ENCODE measurements at regions not wholly inside any gene's neighbourhood (a gene's known extent, or its start where the extent isn't known, plus 50 kb on each side); places are given as distances from the start of the nearest gene placed in this dataset.

- CTCF ChIA-PET (ENCODE audit: partially characterized antibody) = no interaction called here
- no peak overlapping the region for H3K9ac ChIP-seq (replicated peaks in 1 of 4; ENCODE audit: extremely low read depth in 1 of 4, low read depth in 3 of 4, low read length in 3 of 4)
- H3K27me3 ChIP-seq (replicated peaks in 1 of 4; ENCODE audit: control insufficient read depth in 3 of 4, extremely low read depth in 1 of 4, insufficient read depth in 3 of 4, low read length in 3 of 4) = peaks cover 9 to 18% (median 14%) of the 10 kb centered on the region in 4 experiments
- DNase-seq (ENCODE audit: low read depth in 1 of 2, low spot score in 2 of 2) = no peak
- no peak overlapping the region for H3K27ac ChIP-seq (ENCODE audit: low read depth, low read length)
- H3K56ac ChIP-seq (replicated peaks; ENCODE audit: insufficient read length, low read depth, low read length) = no peak overlapping the region
- H3K4me2 ChIP-seq (ENCODE audit: insufficient read depth in 1 of 2, low read depth in 2 of 2, low read length in 2 of 2) = peak overlapping the region in 1 of 2 experiments; percentile 9; a peak in 1 of 4 replicates
- H3K4me3 ChIP-seq (ENCODE audit: extremely low read depth in 1 of 4, insufficient read depth in 2 of 4, low read depth in 3 of 4, low read length in 4 of 4) = no peak overlapping the region
- FAIRE-seq = peak; percentile 70
- no peaks in the 10 kb centered on the region; the same call in 1 of the 2 replicates for H3K23me2 ChIP-seq (ENCODE audit: low read depth, low read length)
- no peak overlapping the region for H2BK20ac ChIP-seq (ENCODE audit: low read length)
- no peak overlapping the region for H3K18ac ChIP-seq (ENCODE audit: extremely low read depth, low read length)
- no peaks in the 10 kb centered on the region for H3K79me1 ChIP-seq (ENCODE audit: low read depth, low read length)
- POLR2A ChIA-PET (ENCODE audit: partially characterized antibody) = no interaction called here
- WGBS, 2 experiments (ENCODE audit: extremely low coverage in 1 of 2, insufficient coverage in 1 of 2, insufficient read length in 1 of 2, insufficient replicate concordance in 2 of 2, low coverage in 1 of 2, low lambda C conversion rate in 2 of 2, missing lambda C conversion rate in 1 of 2) = 39% methylated on average over 2 of the region's 2 CpGs; no CpG with 5 or more reads in 1 of the 2 experiments
- H4K91ac ChIP-seq (replicated peaks; ENCODE audit: insufficient read length, low read length) = no peak overlapping the region
- H3K14ac ChIP-seq (ENCODE audit: insufficient read length) = no peak overlapping the region
- no peak overlapping the region for H2AFZ ChIP-seq (ENCODE audit: low read length)
- H2BK5ac ChIP-seq (ENCODE audit: low read depth, low read length) = no peak overlapping the region
- H2AK5ac ChIP-seq (ENCODE audit: low read depth, low read length) = no peak overlapping the region
- H4K20me1 ChIP-seq (replicated peaks in 1 of 2; ENCODE audit: control insufficient read depth in 1 of 2, insufficient read depth in 2 of 2, low read length in 2 of 2) = no peaks in the 10 kb centered on the region
- no peak overlapping the region for H2BK12ac ChIP-seq (ENCODE audit: low read depth, low read length)
- H4K5ac ChIP-seq (ENCODE audit: insufficient read length, low read depth, low read length) = no peak overlapping the region
- no peak for TF ChIP-seq ASH2L (IDR thresholded peaks at IDR 0.05; ENCODE audit: low read length)
- peak; percentile 72; the same call in 1 of the 2 replicates for TF ChIP-seq YY1 (IDR thresholded peaks at IDR 0.05; ENCODE audit: low read depth, low read length)
- 0 out of 2 replicates have a peak, but pooled peaks have one; percentile 41 for TF ChIP-seq SP1 (IDR thresholded peaks at IDR 0.05; ENCODE audit: low read depth, low read length)
- TF ChIP-seq EP300 (IDR thresholded peaks at IDR 0.05; ENCODE audit: borderline replicate concordance in 1 of 2, low read depth in 2 of 2, low read length in 2 of 2) = 0 out of 3 replicates have a peak, but pooled peaks of 1 of the 2 experiments have one; percentile 27
- TF ChIP-seq, protein P1, sequence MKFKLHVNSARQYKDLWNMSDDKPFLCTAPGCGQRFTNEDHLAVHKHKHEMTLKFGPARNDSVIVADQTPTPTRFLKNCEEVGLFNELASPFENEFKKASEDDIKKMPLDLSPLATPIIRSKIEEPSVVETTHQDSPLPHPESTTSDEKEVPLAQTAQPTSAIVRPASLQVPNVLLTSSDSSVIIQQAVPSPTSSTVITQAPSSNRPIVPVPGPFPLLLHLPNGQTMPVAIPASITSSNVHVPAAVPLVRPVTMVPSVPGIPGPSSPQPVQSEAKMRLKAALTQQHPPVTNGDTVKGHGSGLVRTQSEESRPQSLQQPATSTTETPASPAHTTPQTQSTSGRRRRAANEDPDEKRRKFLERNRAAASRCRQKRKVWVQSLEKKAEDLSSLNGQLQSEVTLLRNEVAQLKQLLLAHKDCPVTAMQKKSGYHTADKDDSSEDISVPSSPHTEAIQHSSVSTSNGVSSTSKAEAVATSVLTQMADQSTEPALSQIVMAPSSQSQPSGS (IDR thresholded peaks at IDR 0.05; ENCODE audit: low read length) = 0 out of 2 replicates have a peak, but pooled peaks have one; percentile 29
- no peak overlapping the region for H2BK120ac ChIP-seq (replicated peaks; ENCODE audit: low read depth, low read length)
- H3K9me3 ChIP-seq (ENCODE audit: insufficient read depth in 2 of 2, low read depth in 1 of 2, low read length in 1 of 2) = no peaks in the 10 kb centered on the region
- no peak overlapping the region for H2BK15ac ChIP-seq (ENCODE audit: low read length)
- peaks cover 0 to 5% (median 2%) of the 10 kb centered on the region in 4 experiments; a peak in 3 of 7 replicates for H3K4me1 ChIP-seq (replicated peaks in 1 of 4; ENCODE audit: control insufficient read depth in 3 of 4, insufficient read depth in 4 of 4, low read length in 3 of 4)
- no peak overlapping the region for H4K8ac ChIP-seq (ENCODE audit: extremely low read depth, insufficient read depth, low read length)
- H3K23ac ChIP-seq (ENCODE audit: insufficient read length) = no peak overlapping the region
- H3K79me2 ChIP-seq (ENCODE audit: control insufficient read depth in 1 of 2, insufficient read depth in 2 of 2, low read length in 2 of 2) = no peaks in the 10 kb centered on the region
- no peak overlapping the region for H3K4ac ChIP-seq (replicated peaks; ENCODE audit: insufficient read length, low read depth, low read length)
- no peaks in the 10 kb centered on the region for H3K36me3 ChIP-seq (ENCODE audit: control insufficient read depth in 2 of 4, insufficient read depth in 4 of 4, low read length in 3 of 4)
These were observed 175.7 kb upstream of the RASGEF1B start for GRCh38 chr4:81647388-81647787.

Measured in H1 (cell line).